Islet precursor cell (in vitro differentiated cells): ENCODE measurements at regions not wholly inside any gene's neighbourhood (a gene's known extent, or its start where the extent isn't known, plus 50 kb on each side); places are given as distances from the start of the nearest gene placed in this dataset.
"Not testable (repeated sequence)": the region's sequence is repeated elsewhere in the genome, so short reads cannot be mapped to it uniquely, and the experiment has no call there.

Experiments
- DNase-seq: peaks from one replicate; pipeline ENCODE4 v3.0.0-alpha.2; 2018

DNA sequence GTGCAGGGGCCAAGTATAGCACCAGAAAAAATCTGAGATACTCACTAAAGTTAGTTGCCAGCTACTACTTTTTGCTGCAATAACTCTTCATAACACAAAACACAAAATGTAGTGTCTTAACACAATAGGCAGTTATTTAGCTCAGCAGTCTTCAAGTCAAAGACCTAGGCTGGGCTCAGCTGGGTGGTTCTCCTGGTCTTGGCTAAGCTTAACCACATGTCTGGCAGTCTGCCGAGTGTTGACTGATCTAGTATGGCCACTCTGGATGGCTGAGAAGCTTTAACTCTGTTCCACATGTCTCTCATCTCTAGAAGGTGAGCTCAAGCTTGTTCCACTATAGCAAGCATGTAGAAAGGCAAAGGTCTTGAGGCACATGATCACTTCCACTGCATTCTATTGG is 451.6 kb downstream of the SOX11 start:
- DNase-seq = no peak

GRCh38 chr2:6147215-6147614 is 455.0 kb downstream of the SOX11 start:
- DNase-seq = not testable (repeated sequence)

DNA sequence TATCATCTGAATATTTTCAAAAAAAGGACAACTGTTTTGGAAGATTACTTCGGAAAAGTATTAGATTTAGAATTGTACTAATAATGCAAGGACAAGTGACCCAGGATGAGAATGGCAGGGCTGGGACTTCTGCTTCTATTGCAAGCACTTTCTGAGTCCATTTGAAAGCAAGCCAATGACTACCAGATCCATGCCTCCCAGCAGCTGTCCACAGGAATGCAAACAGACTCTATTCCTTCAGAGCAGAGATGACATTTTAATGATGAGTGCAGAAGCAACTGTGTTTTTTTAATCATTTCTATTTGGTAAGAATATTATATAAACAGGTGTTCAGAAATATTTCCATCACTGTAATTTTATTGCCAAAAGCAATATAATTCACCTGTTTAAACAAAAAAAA is 456.7 kb downstream of the SOX11 start:
- no peak for DNase-seq

GRCh38 chr2:6159606-6160005 is 467.4 kb downstream of the SOX11 start:
- DNase-seq = no peak

GRCh38 chr2:6163932-6164331 is 471.7 kb downstream of the SOX11 start:
- DNase-seq = no peak

DNA sequence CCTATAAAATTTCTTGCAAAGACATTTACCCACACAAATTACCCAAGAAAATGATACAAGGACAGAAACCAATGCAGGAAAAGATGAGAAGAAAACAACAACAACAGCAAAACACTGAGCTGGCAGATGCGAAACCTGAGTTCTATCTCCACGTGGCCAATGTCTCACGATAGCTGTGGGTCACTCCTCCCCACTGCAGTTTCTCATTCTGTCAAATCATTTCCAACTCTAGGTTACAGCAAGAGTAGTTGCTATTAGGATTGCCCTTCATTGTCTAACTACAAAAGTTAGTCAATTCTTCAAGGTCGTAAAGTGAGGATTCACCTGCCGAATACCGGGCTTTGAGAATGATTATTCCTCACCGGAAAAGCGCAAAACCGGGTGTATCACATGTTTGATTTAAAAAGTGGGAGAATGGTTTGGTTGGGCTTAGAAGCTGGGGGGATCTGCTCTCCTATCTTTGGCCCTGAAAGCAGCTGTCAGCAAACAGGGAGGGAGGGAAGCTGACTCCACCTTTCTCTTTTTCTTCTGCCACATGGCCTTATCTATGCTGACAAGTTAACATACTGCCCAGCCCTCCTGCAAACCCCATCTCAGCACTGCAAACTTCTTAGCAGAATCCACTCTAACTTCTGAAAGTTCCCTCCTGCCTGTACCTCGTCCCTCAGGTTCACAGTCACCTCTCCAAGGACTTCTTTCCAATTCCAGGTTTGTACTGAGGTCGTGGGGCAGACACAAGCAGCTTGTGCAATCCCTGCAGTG is 473.0 kb downstream of the SOX11 start:
- no peak for DNase-seq

DNA sequence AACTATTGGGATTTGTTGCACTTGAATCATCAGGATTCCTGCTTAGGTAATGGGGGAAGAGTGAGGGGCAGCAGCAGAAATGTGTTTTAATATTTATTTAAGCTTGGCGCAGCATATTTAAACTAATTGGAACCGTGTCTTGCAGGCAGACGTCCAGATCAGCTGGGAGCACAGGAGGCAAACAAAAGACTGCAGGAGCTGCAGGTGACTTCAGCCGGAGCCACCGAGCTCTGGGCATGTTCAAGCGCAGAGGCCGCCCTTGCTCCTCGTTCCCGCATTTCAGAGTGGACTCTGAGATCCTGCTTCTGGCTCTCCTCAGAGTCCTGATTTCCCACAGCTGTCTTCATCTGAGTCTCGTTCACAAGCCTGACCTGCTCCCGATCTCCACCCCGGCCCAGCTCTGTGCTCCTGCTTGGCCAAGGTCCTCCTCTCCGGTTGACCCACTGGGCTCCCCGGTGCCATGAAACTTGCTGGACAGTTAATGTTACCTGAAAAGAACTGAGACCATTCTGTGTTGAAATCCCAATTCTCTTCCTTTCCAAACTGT is 475.5 kb downstream of the SOX11 start:
- no peak for DNase-seq

DNA sequence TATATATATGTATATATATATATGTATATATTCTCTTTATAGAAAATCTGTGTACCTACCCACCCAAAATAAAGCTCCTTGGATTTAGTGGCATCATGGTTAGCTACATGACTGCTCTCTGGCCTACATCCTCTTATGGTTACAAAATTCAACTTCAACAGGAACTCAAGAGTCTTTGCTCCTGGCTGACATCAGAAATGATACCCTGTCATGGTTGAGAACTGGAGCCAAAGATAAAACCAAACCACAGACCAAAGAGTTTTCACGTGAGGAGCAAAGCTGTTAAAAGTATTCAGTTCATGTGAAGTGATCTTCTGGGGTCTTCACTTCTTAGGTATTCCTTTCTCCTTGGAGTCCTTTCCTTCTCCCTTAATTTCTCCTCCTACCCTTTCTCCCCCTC is 476.3 kb downstream of the SOX11 start:
- no peak for DNase-seq

DNA sequence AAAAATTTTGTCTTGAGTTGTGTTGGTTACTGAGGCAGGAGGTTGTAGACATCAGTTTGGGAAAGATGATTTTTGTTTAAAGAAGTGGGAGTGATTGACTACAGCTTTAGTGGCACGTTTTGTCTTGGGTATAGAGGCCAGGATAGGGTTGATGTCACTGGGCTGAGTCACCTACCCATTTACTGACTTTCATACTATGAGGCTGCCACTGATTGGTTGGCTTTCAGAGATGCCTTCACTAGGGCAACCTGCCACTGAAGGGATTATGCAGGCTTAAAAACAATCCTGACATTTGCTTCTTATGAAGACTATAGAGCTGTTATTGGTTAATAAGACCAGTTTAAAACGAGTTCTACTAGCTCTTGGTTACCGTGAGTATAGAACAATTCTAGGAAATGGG is 479.1 kb downstream of the SOX11 start:
- no peak for DNase-seq

DNA sequence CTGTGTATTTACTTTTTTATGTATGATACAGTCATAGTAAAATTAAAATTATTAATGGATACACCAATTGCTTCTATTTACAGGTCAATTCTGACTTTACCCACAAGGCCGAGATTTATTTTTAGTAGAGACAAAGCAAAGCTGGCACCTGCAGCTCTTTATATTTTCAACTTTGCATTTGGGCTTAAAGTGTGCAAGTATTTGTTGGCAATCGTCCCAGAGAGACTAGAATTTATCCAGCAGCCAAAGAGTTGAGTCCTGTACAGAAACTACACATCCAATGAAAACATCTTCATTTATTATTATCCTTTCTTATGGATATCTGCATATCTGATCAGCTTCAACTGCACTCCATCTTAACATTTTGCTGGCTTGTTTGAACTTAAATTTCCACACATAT is 485.6 kb downstream of the SOX11 start:
- DNase-seq = no peak

GRCh38 chr2:6181525-6181924 is 489.3 kb downstream of the SOX11 start:
- DNase-seq = no peak

DNA sequence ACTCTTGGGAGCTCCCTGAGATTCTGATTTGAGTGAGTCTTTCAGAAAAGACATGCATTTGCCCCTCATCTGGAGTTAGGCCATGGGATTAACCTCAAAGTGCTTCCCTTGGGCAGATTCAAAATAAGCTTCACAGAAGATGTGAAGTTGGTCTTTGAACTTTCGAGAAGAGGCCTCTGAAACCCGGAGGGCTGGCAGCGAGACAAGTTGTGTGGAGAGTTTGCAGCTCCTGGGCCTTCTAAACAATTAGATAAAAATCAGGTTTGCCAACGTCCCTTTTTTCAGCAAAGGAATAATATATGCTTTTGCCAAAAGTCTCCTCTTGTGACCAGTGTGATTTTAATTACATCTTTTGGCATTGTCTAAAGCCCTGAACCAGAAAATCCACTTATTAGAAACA is 489.7 kb downstream of the SOX11 start:
- no peak for DNase-seq

DNA sequence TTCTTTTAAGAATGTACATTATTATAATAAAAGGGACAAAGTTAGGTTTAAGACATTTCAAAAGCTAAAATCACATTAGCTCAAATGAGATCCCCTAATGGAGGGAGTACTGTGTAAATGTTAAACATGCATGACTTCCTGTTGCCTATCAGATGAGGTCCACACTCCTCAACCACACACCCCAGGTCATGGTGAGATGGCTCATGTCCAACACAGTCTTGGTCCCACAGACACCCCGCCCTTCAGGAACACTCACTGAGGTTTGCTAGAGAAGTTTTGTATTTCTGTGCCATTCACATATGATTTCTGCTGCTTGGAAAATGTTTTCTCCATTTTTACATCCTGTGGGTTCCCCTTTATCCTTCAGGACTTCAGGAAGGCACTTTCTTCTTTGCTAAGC is 491.0 kb downstream of the SOX11 start:
- no peak for DNase-seq

DNA sequence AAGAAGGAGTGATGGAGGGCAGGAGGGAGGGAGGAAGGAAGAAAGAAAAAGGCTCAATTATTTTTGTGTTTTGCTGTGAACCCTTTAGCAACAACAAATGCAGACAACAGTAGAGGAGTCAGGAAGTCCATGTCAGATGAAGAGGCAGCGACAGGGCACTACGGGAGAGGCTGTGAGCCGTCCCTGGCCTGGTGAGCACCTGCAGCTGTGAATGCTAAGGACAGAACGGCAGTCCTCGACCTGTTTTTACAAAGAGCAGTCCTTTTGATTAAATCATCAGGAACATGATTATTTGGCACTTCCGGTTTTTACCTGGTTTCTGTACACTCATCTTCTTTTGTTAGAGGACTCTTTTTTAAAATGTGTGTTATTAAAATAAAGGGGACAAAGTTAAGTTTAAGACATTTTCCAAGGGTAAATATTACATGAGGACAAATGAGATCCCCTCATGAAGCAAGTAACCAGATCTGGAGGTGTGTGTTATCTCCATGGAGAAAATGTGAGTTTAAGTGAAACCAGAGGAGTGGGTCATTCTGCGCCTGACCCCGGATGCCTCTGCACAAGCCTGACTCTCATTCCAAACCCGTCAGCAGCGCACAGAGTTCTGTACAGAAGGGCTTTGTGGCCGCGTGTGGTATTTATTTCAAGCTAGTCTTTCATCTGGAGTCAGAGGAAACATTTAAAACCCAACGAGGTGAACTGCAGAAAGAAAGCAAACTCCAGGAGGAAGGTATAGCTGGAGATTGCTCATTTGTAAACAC is 492.5 kb downstream of the SOX11 start:
- peak; percentile 80 for DNase-seq

GRCh38 chr2:6186332-6187151 is 494.4 kb downstream of the SOX11 start:
- peak; percentile 97 for DNase-seq

- DNase-seq = no peak
Measured at GRCh38 chr2:6196449-6196848, 504.3 kb downstream of the SOX11 start.

DNA sequence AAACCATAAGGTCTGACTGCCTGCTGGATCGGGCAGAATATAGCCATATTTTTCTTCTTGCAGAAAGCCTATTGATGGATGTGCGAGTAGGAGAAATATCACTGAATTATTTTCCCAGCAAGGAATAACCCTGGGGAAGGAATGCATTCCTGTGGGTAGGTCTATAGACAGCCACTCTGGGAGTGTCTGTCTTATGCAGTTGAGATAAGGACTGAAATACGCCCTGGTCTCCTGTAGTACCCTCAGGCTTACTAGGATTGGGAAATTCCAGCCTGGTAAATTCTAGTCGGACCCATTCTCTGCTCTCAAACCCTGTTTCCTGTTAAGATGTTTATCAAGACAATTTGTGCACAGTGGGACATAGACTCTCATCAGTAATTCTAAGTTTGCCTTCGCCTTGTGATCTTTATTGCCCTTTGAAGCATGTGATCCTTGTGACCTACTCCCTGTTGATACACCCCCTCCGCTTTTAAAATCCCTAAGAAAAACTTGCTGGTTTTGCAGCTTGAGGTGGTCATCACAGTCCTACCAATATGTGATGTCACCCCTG is 506.3 kb downstream of the SOX11 start:
- DNase-seq = peak; percentile 66

DNA sequence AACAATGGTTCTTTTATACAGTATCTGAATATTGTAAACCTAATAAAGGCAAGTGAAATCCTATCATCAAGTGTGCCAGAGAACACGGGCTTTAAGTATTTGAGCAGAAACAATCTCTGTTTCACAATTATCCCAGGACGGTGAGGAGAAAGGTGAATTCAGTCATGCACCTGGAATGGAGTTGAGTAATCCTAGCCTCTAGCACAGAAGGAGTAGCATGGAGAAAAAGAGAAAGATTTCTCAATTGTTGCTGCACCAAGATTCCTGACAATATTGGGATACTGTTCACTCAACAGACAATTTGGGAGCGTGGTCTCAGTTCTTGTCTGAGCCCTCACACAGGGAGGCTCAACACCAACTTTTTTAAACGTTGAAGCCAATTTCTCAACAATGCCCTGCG is 510.6 kb downstream of the SOX11 start:
- no peak for DNase-seq

- DNase-seq = no peak
Measured at GRCh38 chr2:6203291-6203959, 511.2 kb downstream of the SOX11 start.

- DNase-seq = no peak
Measured at GRCh38 chr2:6206882-6207281, 514.7 kb downstream of the SOX11 start.

DNA sequence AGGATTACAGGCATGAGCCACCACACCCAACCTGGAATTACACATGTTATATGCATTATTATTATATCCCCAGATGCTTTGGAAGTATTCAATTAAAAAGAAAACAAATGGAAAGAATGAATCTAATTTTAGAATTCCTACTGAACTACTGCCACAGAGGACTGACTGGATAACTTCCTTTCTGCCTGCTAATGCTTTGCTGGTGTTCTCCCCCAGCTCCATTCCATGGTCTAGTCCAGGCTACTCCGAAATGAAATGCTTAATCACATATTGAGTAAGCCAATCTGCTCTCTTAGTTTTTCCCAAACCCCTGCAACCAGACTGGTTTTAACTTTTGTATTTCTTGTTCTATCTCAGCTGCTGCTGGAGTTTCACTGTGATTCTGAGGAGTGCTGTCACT is 519.1 kb downstream of the SOX11 start:
- no peak for DNase-seq

DNA sequence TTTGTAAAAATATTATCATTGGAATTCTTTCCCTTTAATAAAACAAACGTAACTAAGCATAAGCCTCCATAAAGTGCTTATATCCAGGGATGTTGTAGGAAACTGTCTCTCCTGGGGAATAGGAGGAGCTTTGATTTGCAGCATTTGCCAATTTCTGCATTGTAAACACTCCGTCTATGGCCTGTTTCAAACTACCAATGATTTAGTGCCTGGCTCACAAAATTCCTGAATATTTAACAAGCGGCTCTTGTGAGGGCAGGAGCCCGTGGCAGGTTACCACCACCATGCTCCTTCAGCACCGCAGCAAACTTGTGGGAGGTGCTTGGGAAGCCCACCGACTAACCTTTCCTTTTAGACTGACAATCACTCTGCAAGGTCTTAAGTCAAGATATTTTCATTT is 520.3 kb downstream of the SOX11 start:
- DNase-seq = no peak
